Kidney epithelial cell (primary cell): ENCODE measurements at regions not wholly inside any gene's neighbourhood (a gene's known extent, or its start where the extent isn't known, plus 50 kb on each side); places are given as distances from the start of the nearest gene placed in this dataset.

ENCODE experiments used
- DNase-seq: peaks from one replicate; pipeline ENCODE4 v3.0.0-alpha.2; 2010; ENCODE audit warnings: low read depth
- H3K27me3 ChIP-seq: 2 replicates; pipeline ENCODE4 v1.6.0; 2011; ENCODE audit warnings: low read length; ENCODE audit not compliant: control insufficient read depth, insufficient read depth
- H3K36me3 ChIP-seq: 2 replicates; pipeline ENCODE4 v1.5.1; 2011; ENCODE audit warnings: low read length; ENCODE audit not compliant: control insufficient read depth, insufficient read depth
- H3K4me3 ChIP-seq: 2 replicates; pipeline ENCODE4 v1.5.1; 2011; ENCODE audit warnings: low read depth, mild to moderate bottlenecking, control low read depth, low read length
- CTCF ChIP-seq: IDR thresholded peaks from 2 replicates; pipeline ENCODE4 v1.5.1; 2011; ENCODE audit warnings: mild to moderate bottlenecking, moderate library complexity, low read length, control low read depth, inconsistent platforms; ENCODE audit not compliant: insufficient read depth, poor library complexity, severe bottlenecking

- Histone ChIP-seq H3K36me3 (no peaks in the 10 kb centered on the region), H3K27me3 (no peaks in the 10 kb centered on the region), H3K4me3 (no peak overlapping the region)
- DNase-seq = no peak
- no peak for TF ChIP-seq CTCF
These were observed 917.6 kb downstream of the NCAM2 start for GRCh38 chr21:21915816-21916215.

GRCh38 chr21:21921410-21922232 is 923.4 kb downstream of the NCAM2 start:
- no peak for DNase-seq
- Histone ChIP-seq H3K36me3 (no peaks in the 10 kb centered on the region), H3K27me3 (no peaks in the 10 kb centered on the region), H3K4me3 (no peak overlapping the region)
- peak; percentile 38 for TF ChIP-seq CTCF

- DNase-seq = no peak
These were observed 931.0 kb downstream of the NCAM2 start for GRCh38 chr21:21929226-21929625.

GRCh38 chr21:21929789-21930188 is 931.6 kb downstream of the NCAM2 start:
- H3K27me3 ChIP-seq = no peaks in the 10 kb centered on the region
- DNase-seq = no peak
- TF ChIP-seq CTCF = no peak
- no peak overlapping the region for H3K4me3 ChIP-seq
- no peaks in the 10 kb centered on the region for H3K36me3 ChIP-seq

More at GRCh38 chr21:21929226-21929625, 931.0 kb downstream of the NCAM2 start:
- Histone ChIP-seq H3K4me3 (no peak overlapping the region), H3K36me3 (no peaks in the 10 kb centered on the region), H3K27me3 (no peaks in the 10 kb centered on the region)
- no peak for TF ChIP-seq CTCF

GRCh38 chr21:21952566-21952965 is 954.4 kb downstream of the NCAM2 start:
- no peak for DNase-seq
- H3K4me3 ChIP-seq = no peak overlapping the region
- no peaks in the 10 kb centered on the region for H3K36me3 ChIP-seq
- no peak for TF ChIP-seq CTCF
- no peaks in the 10 kb centered on the region for H3K27me3 ChIP-seq

GRCh38 chr21:21955204-21955603 is 957.0 kb downstream of the NCAM2 start:
- no peak for DNase-seq
- H3K27me3 ChIP-seq = no peaks in the 10 kb centered on the region
- TF ChIP-seq CTCF = no peak
- H3K4me3 ChIP-seq = no peak overlapping the region
- H3K36me3 ChIP-seq = no peaks in the 10 kb centered on the region
